K562 (cell line): ENCODE measurements at regions not wholly inside any gene's neighbourhood (a gene's known extent, or its start where the extent isn't known, plus 50 kb on each side); places are given as distances from the start of the nearest gene placed in this dataset.

Experiments
- ATAC-seq: fragments of 200-7000 bp; cut with Tn5 transposase; 3 replicates; pipeline ENCODE4 v1.9.1; 2020; ENCODE audit warnings: moderate library complexity
- BruUV-seq: library from RNA; stranded (reverse); fragments of 400-500 nt; replicated peaks from 2 replicates; lab custom pipeline; 2021; lab: Mats Ljungman, UMichigan
- CTCF ChIA-PET: fragments of 300-600 bp; formaldehyde crosslinking; extraction: SDS; loops from one replicate; lab custom pipeline; 2021; ENCODE audit warnings: low intra/inter-chr PET ratio; lab: Yijun Ruan, JAX
- POLR2A ChIA-PET: fragments of 300-600, 350-650 bp; sonication (Branson Sonifier 250); formaldehyde crosslinking; extraction: SDS; loops from one replicate; lab custom pipeline; 2021; ENCODE audit warnings: antibody characterized with exemption, inconsistent platforms; lab: Yijun Ruan, JAX
- DNase-seq, 4 experiments: peaks; one replicate each; pipeline versions ENCODE4 v3.0.0 to v3.0.0-alpha.2; 2011 to 2018; ENCODE audit warnings: low spot score in 3 of 4, mixed read lengths in 3 of 4; ENCODE audit errors: extremely low read depth in 1 of 4
- FAIRE-seq: peaks from 2 replicates; lab custom pipeline; 2011; peaks lifted over from hg19 to GRCh38; lab: Jason Lieb, UNC
- H2AFZ ChIP-seq: 2 replicates; pipeline ENCODE4 v1.6.0; 2011; ENCODE audit warnings: low read depth, low read length, control low read depth, inconsistent platforms
- H3K27ac ChIP-seq: fragments of 200-600 bp; 3 replicates; pipeline ENCODE4 v1.8.0; 2011; ENCODE audit warnings: low read depth, mild to moderate bottlenecking, control low read depth, inconsistent platforms, low read length, moderate library complexity, mixed read lengths; ENCODE audit errors: extremely low read depth
- H3K27me3 ChIP-seq, 2 experiments: fragments of 300-600 bp in 1 of 2; 2 replicates in 1 of 2; 3 replicates in 1 of 2; pipeline versions ENCODE4 v1.6.0 to v1.8.0; 2011; ENCODE audit warnings: inconsistent platforms in 2 of 2, low read length in 2 of 2, mild to moderate bottlenecking in 1 of 2, mixed read lengths in 1 of 2, moderate library complexity in 1 of 2; ENCODE audit not compliant: control insufficient read depth in 2 of 2, insufficient read depth in 2 of 2
- H3K36me3 ChIP-seq: fragments of 300-600 bp; 3 replicates; pipeline ENCODE4 v1.8.0; 2011; ENCODE audit warnings: mild to moderate bottlenecking, low read length, inconsistent platforms; ENCODE audit not compliant: control insufficient read depth, insufficient read depth
- H3K4me1 ChIP-seq, 2 experiments: fragments of 200-600 bp in 1 of 2; replicated peaks in 1 of 2; 2 replicates in 1 of 2; 3 replicates in 1 of 2; pipeline versions ENCODE4 v1.5.1 to v1.8.0; 2011; ENCODE audit warnings: inconsistent platforms in 2 of 2, low read length in 2 of 2, mild to moderate bottlenecking in 1 of 2, mixed read lengths in 1 of 2, moderate library complexity in 1 of 2; ENCODE audit not compliant: control insufficient read depth in 2 of 2, insufficient read depth in 2 of 2
- H3K4me2 ChIP-seq: 2 replicates; pipeline ENCODE4 v1.6.1; 2011; ENCODE audit warnings: low read length, control low read depth, inconsistent platforms, mixed read lengths; ENCODE audit not compliant: insufficient read depth
- H3K4me3 ChIP-seq: fragments of 200-600 bp; sonication (generic), shearing (Covaris generic); 2 replicates; pipeline ENCODE4 v1.5.1; 2016; ENCODE audit warnings: control low read depth, inconsistent platforms
- H3K79me2 ChIP-seq: fragments of 200-600 bp; 3 replicates; pipeline ENCODE4 v1.8.0; 2011; ENCODE audit warnings: low read length, inconsistent platforms; ENCODE audit not compliant: control insufficient read depth, insufficient read depth
- H3K9ac ChIP-seq, 2 experiments: 2 replicates each; pipeline versions ENCODE4 v1.6.0 to v1.6.1; 2011; ENCODE audit warnings: low read depth in 2 of 2, low read length in 2 of 2, control low read depth in 1 of 2, inconsistent platforms in 1 of 2, mild to moderate bottlenecking in 1 of 2, mixed read lengths in 1 of 2; ENCODE audit not compliant: insufficient read depth in 1 of 2
- H3K9me1 ChIP-seq: one replicate; pipeline ENCODE4 v1.6.0; 2011; ENCODE audit warnings: inconsistent platforms, mild to moderate bottlenecking, low read length, moderate library complexity; ENCODE audit not compliant: control insufficient read depth, insufficient read depth
- H3K9me3 ChIP-seq: replicated peaks from 2 replicates; pipeline ENCODE4 v1.5.1; 2011; ENCODE audit warnings: low read depth, low read length, inconsistent platforms; ENCODE audit not compliant: control insufficient read depth, insufficient read depth
- H4K20me1 ChIP-seq: replicated peaks from 2 replicates; pipeline ENCODE4 v1.6.1; 2011; ENCODE audit warnings: low read length, inconsistent platforms, mixed read lengths; ENCODE audit not compliant: control insufficient read depth, insufficient read depth
- BHLHE40 ChIP-seq: IDR thresholded peaks from 2 replicates; pipeline ENCODE4 v1.6.1; 2011; ENCODE audit warnings: low read length, improper control_type of control experiment
- NKRF ChIP-seq: fragments of 450-650 bp; IDR thresholded peaks from 2 replicates; pipeline ENCODE4 v1.6.1; 2016; ENCODE audit warnings: borderline replicate concordance
- YY1 ChIP-seq, 3 experiments: IDR thresholded peaks; 2 replicates each; pipeline ENCODE4 v1.6.1; 2011; ENCODE audit warnings: low read length in 2 of 3, mild to moderate bottlenecking in 2 of 3, moderate library complexity in 2 of 3, borderline replicate concordance in 1 of 3, control low read depth in 1 of 3, low read depth in 1 of 3; ENCODE audit not compliant: insufficient read depth in 3 of 3, insufficient replicate concordance in 2 of 3, control insufficient read depth in 1 of 3, insufficient read length in 1 of 3; ENCODE audit errors: extremely low read depth in 1 of 3
- ZNF384 ChIP-seq: IDR thresholded peaks from 2 replicates; pipeline ENCODE4 v1.6.1; 2012; ENCODE audit warnings: low read depth, low read length, improper control_type of control experiment
- ZNF717 ChIP-seq: fragments of 250-450 bp; sonication (Bioruptor Pico); IDR thresholded peaks from 2 replicates; pipeline ENCODE4 v1.5.0; 2021
- WGBS: fragments of 100-300 bp; shearing (Covaris generic); methylation state at CpG from one replicate; pipeline ENCODE4 v1.1.6; 2016; ENCODE audit warnings: low coverage, mixed read lengths; ENCODE audit not compliant: insufficient coverage; ENCODE audit errors: missing lambda C conversion rate; 5-methylcytosine and 5-hydroxymethylcytosine counted together
- in situ Hi-C: fragments of 300-500 bp; cut with MboI; formaldehyde crosslinking; loops from 4 replicates; pipeline ENCODE4 v1.15.0; 2018; ENCODE audit warnings: inconsistent platforms, mixed read lengths
- intact Hi-C: fragments of 100-400 bp; cut with micrococcal nuclease; formaldehyde crosslinking; loops from 2 replicates; pipeline ENCODE4 v1.14.2; 2022
- TF ChIP-seq, protein P1 (sequence below): fragments of 450-650 bp; conservative IDR thresholded peaks from 2 replicates; pipeline ENCODE4 v1.6.1; 2016; ENCODE audit warnings: missing genetic modification characterization, low read depth, mild to moderate bottlenecking, control low read depth, missing compliant biosample characterization
- TF ChIP-seq, protein P2 (sequence below), 2 experiments: fragments of 450-650 bp in 1 of 2; IDR thresholded peaks; 2 replicates each; pipeline ENCODE4 v1.6.1; 2011 to 2017; ENCODE audit warnings: low read depth in 2 of 2, antibody characterized with exemption in 1 of 2, borderline replicate concordance in 1 of 2, low read length in 1 of 2, mild to moderate bottlenecking in 1 of 2, mixed read lengths in 1 of 2; ENCODE audit not compliant: control insufficient read depth in 1 of 2
- TF ChIP-seq, protein P3 (sequence below): fragments of 450-650 bp; IDR thresholded peaks from 2 replicates; pipeline ENCODE4 v1.6.1; 2017; ENCODE audit warnings: antibody characterized with exemption, mild to moderate bottlenecking

GRCh38 chr1:60342569-60342968 lies 269.0 kb upstream of the C1orf87 start (continued):
- no peak for TF ChIP-seq NKRF

- Histone ChIP-seq H3K36me3 (no peaks in the 10 kb centered on the region), H3K9me1 (no peaks in the 10 kb centered on the region), H4K20me1 (no peaks in the 10 kb centered on the region), H3K9me3 (no peaks in the 10 kb centered on the region), H3K4me2 (no peak overlapping the region), H3K4me1 (no peaks in the 10 kb centered on the region), H3K27me3 (no peaks in the 10 kb centered on the region), H3K9ac (no peak overlapping the region), H3K4me3 (no peak overlapping the region), H3K79me2 (no peaks in the 10 kb centered on the region), H2AFZ (no peak overlapping the region), H3K27ac (no peak overlapping the region)
- POLR2A ChIA-PET = no interaction called here
- intact Hi-C loops (no loop called here), in situ Hi-C loops (no loop called here)
- DNase-seq (no peak), ATAC-seq (no peak), FAIRE-seq (no peak)
- CTCF ChIA-PET = no interaction called here
- BruUV-seq = no TSS peak
- 0% methylated on average over 1 of the region's 1 CpG for WGBS
- TF ChIP-seq YY1 (IDR thresholded peaks at IDR 0.05; ENCODE audit: borderline replicate concordance in 1 of 3, control insufficient read depth in 1 of 3, extremely low read depth in 1 of 3, insufficient read depth in 3 of 3, insufficient read length in 1 of 3, insufficient replicate concordance in 2 of 3, low read depth in 1 of 3, low read length in 2 of 3) (no peak), ZNF717 (CRISPR knock-in tag) (no peak), ZNF384 (no peak), BHLHE40 (no peak)
- TF ChIP-seq, protein P1, sequence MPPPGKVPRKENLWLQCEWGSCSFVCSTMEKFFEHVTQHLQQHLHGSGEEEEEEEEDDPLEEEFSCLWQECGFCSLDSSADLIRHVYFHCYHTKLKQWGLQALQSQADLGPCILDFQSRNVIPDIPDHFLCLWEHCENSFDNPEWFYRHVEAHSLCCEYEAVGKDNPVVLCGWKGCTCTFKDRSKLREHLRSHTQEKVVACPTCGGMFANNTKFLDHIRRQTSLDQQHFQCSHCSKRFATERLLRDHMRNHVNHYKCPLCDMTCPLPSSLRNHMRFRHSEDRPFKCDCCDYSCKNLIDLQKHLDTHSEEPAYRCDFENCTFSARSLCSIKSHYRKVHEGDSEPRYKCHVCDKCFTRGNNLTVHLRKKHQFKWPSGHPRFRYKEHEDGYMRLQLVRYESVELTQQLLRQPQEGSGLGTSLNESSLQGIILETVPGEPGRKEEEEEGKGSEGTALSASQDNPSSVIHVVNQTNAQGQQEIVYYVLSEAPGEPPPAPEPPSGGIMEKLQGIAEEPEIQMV (tag) = no peak
- TF ChIP-seq, protein P2, sequence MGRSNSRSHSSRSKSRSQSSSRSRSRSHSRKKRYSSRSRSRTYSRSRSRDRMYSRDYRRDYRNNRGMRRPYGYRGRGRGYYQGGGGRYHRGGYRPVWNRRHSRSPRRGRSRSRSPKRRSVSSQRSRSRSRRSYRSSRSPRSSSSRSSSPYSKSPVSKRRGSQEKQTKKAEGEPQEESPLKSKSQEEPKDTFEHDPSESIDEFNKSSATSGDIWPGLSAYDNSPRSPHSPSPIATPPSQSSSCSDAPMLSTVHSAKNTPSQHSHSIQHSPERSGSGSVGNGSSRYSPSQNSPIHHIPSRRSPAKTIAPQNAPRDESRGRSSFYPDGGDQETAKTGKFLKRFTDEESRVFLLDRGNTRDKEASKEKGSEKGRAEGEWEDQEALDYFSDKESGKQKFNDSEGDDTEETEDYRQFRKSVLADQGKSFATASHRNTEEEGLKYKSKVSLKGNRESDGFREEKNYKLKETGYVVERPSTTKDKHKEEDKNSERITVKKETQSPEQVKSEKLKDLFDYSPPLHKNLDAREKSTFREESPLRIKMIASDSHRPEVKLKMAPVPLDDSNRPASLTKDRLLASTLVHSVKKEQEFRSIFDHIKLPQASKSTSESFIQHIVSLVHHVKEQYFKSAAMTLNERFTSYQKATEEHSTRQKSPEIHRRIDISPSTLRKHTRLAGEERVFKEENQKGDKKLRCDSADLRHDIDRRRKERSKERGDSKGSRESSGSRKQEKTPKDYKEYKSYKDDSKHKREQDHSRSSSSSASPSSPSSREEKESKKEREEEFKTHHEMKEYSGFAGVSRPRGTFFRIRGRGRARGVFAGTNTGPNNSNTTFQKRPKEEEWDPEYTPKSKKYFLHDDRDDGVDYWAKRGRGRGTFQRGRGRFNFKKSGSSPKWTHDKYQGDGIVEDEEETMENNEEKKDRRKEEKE (IDR thresholded peaks at IDR 0.05; ENCODE audit: borderline replicate concordance in 1 of 2, control insufficient read depth in 1 of 2, low read depth in 2 of 2, low read length in 1 of 2) = no peak
- TF ChIP-seq, protein P3, sequence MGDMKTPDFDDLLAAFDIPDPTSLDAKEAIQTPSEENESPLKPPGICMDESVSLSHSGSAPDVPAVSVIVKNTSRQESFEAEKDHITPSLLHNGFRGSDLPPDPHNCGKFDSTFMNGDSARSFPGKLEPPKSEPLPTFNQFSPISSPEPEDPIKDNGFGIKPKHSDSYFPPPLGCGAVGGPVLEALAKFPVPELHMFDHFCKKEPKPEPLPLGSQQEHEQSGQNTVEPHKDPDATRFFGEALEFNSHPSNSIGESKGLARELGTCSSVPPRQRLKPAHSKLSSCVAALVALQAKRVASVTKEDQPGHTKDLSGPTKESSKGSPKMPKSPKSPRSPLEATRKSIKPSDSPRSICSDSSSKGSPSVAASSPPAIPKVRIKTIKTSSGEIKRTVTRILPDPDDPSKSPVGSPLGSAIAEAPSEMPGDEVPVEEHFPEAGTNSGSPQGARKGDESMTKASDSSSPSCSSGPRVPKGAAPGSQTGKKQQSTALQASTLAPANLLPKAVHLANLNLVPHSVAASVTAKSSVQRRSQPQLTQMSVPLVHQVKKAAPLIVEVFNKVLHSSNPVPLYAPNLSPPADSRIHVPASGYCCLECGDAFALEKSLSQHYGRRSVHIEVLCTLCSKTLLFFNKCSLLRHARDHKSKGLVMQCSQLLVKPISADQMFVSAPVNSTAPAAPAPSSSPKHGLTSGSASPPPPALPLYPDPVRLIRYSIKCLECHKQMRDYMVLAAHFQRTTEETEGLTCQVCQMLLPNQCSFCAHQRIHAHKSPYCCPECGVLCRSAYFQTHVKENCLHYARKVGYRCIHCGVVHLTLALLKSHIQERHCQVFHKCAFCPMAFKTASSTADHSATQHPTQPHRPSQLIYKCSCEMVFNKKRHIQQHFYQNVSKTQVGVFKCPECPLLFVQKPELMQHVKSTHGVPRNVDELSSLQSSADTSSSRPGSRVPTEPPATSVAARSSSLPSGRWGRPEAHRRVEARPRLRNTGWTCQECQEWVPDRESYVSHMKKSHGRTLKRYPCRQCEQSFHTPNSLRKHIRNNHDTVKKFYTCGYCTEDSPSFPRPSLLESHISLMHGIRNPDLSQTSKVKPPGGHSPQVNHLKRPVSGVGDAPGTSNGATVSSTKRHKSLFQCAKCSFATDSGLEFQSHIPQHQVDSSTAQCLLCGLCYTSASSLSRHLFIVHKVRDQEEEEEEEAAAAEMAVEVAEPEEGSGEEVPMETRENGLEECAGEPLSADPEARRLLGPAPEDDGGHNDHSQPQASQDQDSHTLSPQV = no peak
These were observed 267.7 kb upstream of the C1orf87 start for GRCh38 chr1:60341274-60341673.
